HCT116 (cell line): ENCODE measurements at regions not wholly inside any gene's neighbourhood (a gene's known extent, or its start where the extent isn't known, plus 50 kb on each side); places are given as distances from the start of the nearest gene placed in this dataset.

Experiments used
- ATAC-seq: fragments of 200-7000 bp; cut with Tn5 transposase; 2 replicates; pipeline ENCODE4 v1.9.1; 2020; ENCODE audit warnings: mild to moderate bottlenecking, moderate library complexity
- BruUV-seq: library from RNA; stranded (reverse); fragments of 400-500 nt; replicated peaks from 2 replicates; lab custom pipeline; 2021; lab: Mats Ljungman, UMichigan
- CTCF ChIA-PET: fragments of 300-600 bp; sonication (Branson Sonifier 250); formaldehyde crosslinking; loops from one replicate; lab custom pipeline; 2021; ENCODE audit warnings: antibody characterized with exemption; lab: Charles Lee
- POLR2A ChIA-PET: fragments of 300-600, 350-600 bp; sonication (Branson Sonifier 250); formaldehyde crosslinking; loops from one replicate; lab custom pipeline; 2021; ENCODE audit warnings: antibody characterized with exemption; lab: Charles Lee
- RAD21 ChIA-PET, 2 experiments: fragments of 300-600 bp; sonication (Branson Sonifier 250); formaldehyde crosslinking; loops; one replicate each; lab custom pipeline; 2023; ENCODE audit warnings: low total read pairs in 2 of 2; ENCODE audit not compliant: uncharacterized antibody in 2 of 2, unreplicated experiment in 2 of 2, low non-redundant PET in 1 of 2; lab: Charles Lee
- DNase-seq: peaks from one replicate; pipeline ENCODE4 v3.0.0-alpha.2; 2010; ENCODE audit warnings: low read depth, low spot score
- H2AFZ ChIP-seq: fragments of 200-600 bp; shearing (Covaris generic), sonication (generic); 2 replicates; pipeline ENCODE4 v1.6.1; 2017; ENCODE audit warnings: low read depth, mixed run types, mixed read lengths, antibody characterized with exemption, low read length; ENCODE audit not compliant: poor library complexity, severe bottlenecking
- H3K27ac ChIP-seq: 2 replicates; pipeline ENCODE4 v1.5.1; 2012; ENCODE audit warnings: low read depth, low read length
- H3K27me3 ChIP-seq: fragments of 200-600 bp; sonication (generic); 2 replicates; pipeline ENCODE4 v1.6.1; 2016; ENCODE audit warnings: mixed run types, low read length, mixed read lengths; ENCODE audit not compliant: insufficient read depth
- H3K36me3 ChIP-seq, 2 experiments: fragments of 200-500 bp in 1 of 2; fragments of 200-600 bp in 1 of 2; sonication (Bioruptor generic) in 1 of 2; sonication (generic) in 1 of 2; 2 replicates each; pipeline versions ENCODE4 v1.5.1 to v1.6.1; 2014 to 2016; ENCODE audit warnings: low read length in 2 of 2, inconsistent platforms in 1 of 2, mixed read lengths in 1 of 2, mixed run types in 1 of 2; ENCODE audit not compliant: insufficient read depth in 2 of 2, control insufficient read depth in 1 of 2
- H3K4me1 ChIP-seq, 2 experiments: fragments of 200-600 bp in 1 of 2; sonication (generic) in 1 of 2; 2 replicates each; pipeline versions ENCODE4 v1.5.1 to v1.6.1; 2012 to 2017; ENCODE audit warnings: low read length in 2 of 2, inconsistent platforms in 1 of 2, mild to moderate bottlenecking in 1 of 2, mixed read lengths in 1 of 2, mixed run types in 1 of 2, moderate library complexity in 1 of 2; ENCODE audit not compliant: insufficient read depth in 2 of 2, control insufficient read depth in 1 of 2
- H3K4me2 ChIP-seq: fragments of 200-600 bp; sonication (generic); 2 replicates; pipeline ENCODE4 v1.6.1; 2017; ENCODE audit warnings: mixed run types, low read length, mixed read lengths
- H3K4me3 ChIP-seq, 2 experiments: fragments of 200-600 bp in 1 of 2; sonication (generic) in 1 of 2; replicated peaks in 1 of 2; 2 replicates each; pipeline ENCODE4 v1.5.1; 2011 to 2016; ENCODE audit warnings: low read length in 2 of 2, control low read depth in 1 of 2, low read depth in 1 of 2, mild to moderate bottlenecking in 1 of 2, mixed read lengths in 1 of 2, mixed run types in 1 of 2
- H3K79me2 ChIP-seq: fragments of 200-600 bp; sonication (generic); 2 replicates; pipeline ENCODE4 v1.6.1; 2017; ENCODE audit warnings: mild to moderate bottlenecking, mixed run types, low read length, moderate library complexity, mixed read lengths; ENCODE audit not compliant: insufficient read depth
- H3K9ac ChIP-seq: fragments of 200-600 bp; sonication (generic); 2 replicates; pipeline ENCODE4 v1.6.1; 2016; ENCODE audit warnings: low read length, mixed read lengths
- H3K9me2 ChIP-seq: fragments of 200-600 bp; sonication (generic), shearing (Covaris generic); 2 replicates; pipeline ENCODE4 v1.6.1; 2017; ENCODE audit warnings: mixed run types, mild to moderate bottlenecking, moderate library complexity; ENCODE audit not compliant: insufficient read depth
- H3K9me3 ChIP-seq, 2 experiments: fragments of 200-500 bp in 1 of 2; fragments of 200-600 bp in 1 of 2; sonication (Bioruptor generic) in 1 of 2; sonication (generic) in 1 of 2; 2 replicates each; pipeline ENCODE4 v1.6.1; 2014 to 2017; ENCODE audit warnings: low read length in 2 of 2, mixed read lengths in 2 of 2, inconsistent platforms in 1 of 2, low read depth in 1 of 2, mild to moderate bottlenecking in 1 of 2, mixed run types in 1 of 2, moderate library complexity in 1 of 2; ENCODE audit not compliant: control insufficient read depth in 1 of 2, insufficient read depth in 1 of 2
- H4K20me1 ChIP-seq: fragments of 200-600 bp; sonication (generic), shearing (Covaris generic); 2 replicates; pipeline ENCODE4 v1.6.1; 2017; ENCODE audit warnings: mixed run types, mild to moderate bottlenecking, moderate library complexity; ENCODE audit not compliant: insufficient read depth
- JUND ChIP-seq: IDR thresholded peaks from 2 replicates; pipeline ENCODE4 v1.6.1; 2012
- POLR2AphosphoS5 ChIP-seq: IDR thresholded peaks from 2 replicates; pipeline ENCODE4 v1.6.1; 2011; ENCODE audit warnings: mild to moderate bottlenecking, low read depth, low read length, moderate library complexity
- SIN3A ChIP-seq: IDR thresholded peaks from 2 replicates; pipeline ENCODE4 v1.6.1; 2012; ENCODE audit warnings: low read depth
- ZFX ChIP-seq: fragments of 450-650 bp; IDR thresholded peaks from 2 replicates; pipeline ENCODE4 v1.6.1; 2017
- intact Hi-C: fragments of 100-400 bp; cut with micrococcal nuclease; formaldehyde crosslinking; loops from 2 replicates; pipeline ENCODE4 v1.10.0; 2022
- TF ChIP-seq, protein P1 (sequence below): IDR thresholded peaks from 2 replicates; pipeline ENCODE4 v1.6.1; 2011; ENCODE audit warnings: mild to moderate bottlenecking, low read length, moderate library complexity; ENCODE audit not compliant: insufficient replicate concordance; ENCODE audit errors: extremely low read depth
- TF ChIP-seq, protein P2 (sequence below), 3 experiments: fragments of 200-600 bp in 1 of 3; sonication (generic) in 1 of 3; IDR thresholded peaks in 2 of 3; conservative IDR thresholded peaks in 1 of 3; 2 replicates each; pipeline ENCODE4 v1.5.1; 2012 to 2017; ENCODE audit warnings: low read depth in 2 of 3, low read length in 2 of 3, antibody characterized with exemption in 1 of 3, borderline replicate concordance in 1 of 3, control low read depth in 1 of 3, mild to moderate bottlenecking in 1 of 3, mixed read lengths in 1 of 3, mixed run types in 1 of 3, moderate library complexity in 1 of 3; ENCODE audit not compliant: insufficient read depth in 1 of 3
- TF ChIP-seq, protein P3 (sequence below): IDR thresholded peaks from 2 replicates; pipeline ENCODE4 v1.6.1; 2012; ENCODE audit warnings: low read depth

GRCh38 chr1:232432313-232432712, 197.6 kb downstream of the SIPA1L2 start (continued):
- no peak for TF ChIP-seq ZFX
- TF ChIP-seq, all 23 proteins: peak for 0

- no peak for DNase-seq
- H4K20me1 ChIP-seq: no peaks in the 10 kb centered on the region
- H3K4me2 ChIP-seq: no peak overlapping the region
- H3K9me3 ChIP-seq: no peaks in the 10 kb centered on the region
- H3K79me2 ChIP-seq: no peaks in the 10 kb centered on the region
- ChIA-PET RAD21 (no interaction called here), POLR2A (no interaction called here), CTCF (no interaction called here)
- no peak overlapping the region for H2AFZ ChIP-seq
- H3K36me3 ChIP-seq: no peaks in the 10 kb centered on the region
- H3K4me1 ChIP-seq: no peaks in the 10 kb centered on the region
- intact Hi-C loops: no loop called here
- no peak overlapping the region for H3K9ac ChIP-seq
- TF ChIP-seq, protein P1, sequence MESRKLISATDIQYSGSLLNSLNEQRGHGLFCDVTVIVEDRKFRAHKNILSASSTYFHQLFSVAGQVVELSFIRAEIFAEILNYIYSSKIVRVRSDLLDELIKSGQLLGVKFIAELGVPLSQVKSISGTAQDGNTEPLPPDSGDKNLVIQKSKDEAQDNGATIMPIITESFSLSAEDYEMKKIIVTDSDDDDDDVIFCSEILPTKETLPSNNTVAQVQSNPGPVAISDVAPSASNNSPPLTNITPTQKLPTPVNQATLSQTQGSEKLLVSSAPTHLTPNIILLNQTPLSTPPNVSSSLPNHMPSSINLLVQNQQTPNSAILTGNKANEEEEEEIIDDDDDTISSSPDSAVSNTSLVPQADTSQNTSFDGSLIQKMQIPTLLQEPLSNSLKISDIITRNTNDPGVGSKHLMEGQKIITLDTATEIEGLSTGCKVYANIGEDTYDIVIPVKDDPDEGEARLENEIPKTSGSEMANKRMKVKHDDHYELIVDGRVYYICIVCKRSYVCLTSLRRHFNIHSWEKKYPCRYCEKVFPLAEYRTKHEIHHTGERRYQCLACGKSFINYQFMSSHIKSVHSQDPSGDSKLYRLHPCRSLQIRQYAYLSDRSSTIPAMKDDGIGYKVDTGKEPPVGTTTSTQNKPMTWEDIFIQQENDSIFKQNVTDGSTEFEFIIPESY: no peak
- TF ChIP-seq, protein P2, sequence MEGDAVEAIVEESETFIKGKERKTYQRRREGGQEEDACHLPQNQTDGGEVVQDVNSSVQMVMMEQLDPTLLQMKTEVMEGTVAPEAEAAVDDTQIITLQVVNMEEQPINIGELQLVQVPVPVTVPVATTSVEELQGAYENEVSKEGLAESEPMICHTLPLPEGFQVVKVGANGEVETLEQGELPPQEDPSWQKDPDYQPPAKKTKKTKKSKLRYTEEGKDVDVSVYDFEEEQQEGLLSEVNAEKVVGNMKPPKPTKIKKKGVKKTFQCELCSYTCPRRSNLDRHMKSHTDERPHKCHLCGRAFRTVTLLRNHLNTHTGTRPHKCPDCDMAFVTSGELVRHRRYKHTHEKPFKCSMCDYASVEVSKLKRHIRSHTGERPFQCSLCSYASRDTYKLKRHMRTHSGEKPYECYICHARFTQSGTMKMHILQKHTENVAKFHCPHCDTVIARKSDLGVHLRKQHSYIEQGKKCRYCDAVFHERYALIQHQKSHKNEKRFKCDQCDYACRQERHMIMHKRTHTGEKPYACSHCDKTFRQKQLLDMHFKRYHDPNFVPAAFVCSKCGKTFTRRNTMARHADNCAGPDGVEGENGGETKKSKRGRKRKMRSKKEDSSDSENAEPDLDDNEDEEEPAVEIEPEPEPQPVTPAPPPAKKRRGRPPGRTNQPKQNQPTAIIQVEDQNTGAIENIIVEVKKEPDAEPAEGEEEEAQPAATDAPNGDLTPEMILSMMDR (IDR thresholded peaks at IDR 0.05 in 2 of 3, conservative IDR thresholded peaks at IDR 0.05 in 1 of 3; ENCODE audit: borderline replicate concordance in 1 of 3, insufficient read depth in 1 of 3, low read depth in 2 of 3, low read length in 2 of 3): no peak
- TF ChIP-seq, protein P3, sequence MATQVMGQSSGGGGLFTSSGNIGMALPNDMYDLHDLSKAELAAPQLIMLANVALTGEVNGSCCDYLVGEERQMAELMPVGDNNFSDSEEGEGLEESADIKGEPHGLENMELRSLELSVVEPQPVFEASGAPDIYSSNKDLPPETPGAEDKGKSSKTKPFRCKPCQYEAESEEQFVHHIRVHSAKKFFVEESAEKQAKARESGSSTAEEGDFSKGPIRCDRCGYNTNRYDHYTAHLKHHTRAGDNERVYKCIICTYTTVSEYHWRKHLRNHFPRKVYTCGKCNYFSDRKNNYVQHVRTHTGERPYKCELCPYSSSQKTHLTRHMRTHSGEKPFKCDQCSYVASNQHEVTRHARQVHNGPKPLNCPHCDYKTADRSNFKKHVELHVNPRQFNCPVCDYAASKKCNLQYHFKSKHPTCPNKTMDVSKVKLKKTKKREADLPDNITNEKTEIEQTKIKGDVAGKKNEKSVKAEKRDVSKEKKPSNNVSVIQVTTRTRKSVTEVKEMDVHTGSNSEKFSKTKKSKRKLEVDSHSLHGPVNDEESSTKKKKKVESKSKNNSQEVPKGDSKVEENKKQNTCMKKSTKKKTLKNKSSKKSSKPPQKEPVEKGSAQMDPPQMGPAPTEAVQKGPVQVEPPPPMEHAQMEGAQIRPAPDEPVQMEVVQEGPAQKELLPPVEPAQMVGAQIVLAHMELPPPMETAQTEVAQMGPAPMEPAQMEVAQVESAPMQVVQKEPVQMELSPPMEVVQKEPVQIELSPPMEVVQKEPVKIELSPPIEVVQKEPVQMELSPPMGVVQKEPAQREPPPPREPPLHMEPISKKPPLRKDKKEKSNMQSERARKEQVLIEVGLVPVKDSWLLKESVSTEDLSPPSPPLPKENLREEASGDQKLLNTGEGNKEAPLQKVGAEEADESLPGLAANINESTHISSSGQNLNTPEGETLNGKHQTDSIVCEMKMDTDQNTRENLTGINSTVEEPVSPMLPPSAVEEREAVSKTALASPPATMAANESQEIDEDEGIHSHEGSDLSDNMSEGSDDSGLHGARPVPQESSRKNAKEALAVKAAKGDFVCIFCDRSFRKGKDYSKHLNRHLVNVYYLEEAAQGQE: no peak
- TF ChIP-seq POLR2AphosphoS5 (no peak), JUND (no peak), SIN3A (no peak)
- no peak overlapping the region for H3K27ac ChIP-seq
- no peaks in the 10 kb centered on the region for H3K9me2 ChIP-seq
- H3K4me3 ChIP-seq: no peak overlapping the region
- no peaks in the 10 kb centered on the region for H3K27me3 ChIP-seq
- ATAC-seq: no peak
- BruUV-seq: no TSS peak
Measured at GRCh38 chr1:232431748-232432147, 198.2 kb downstream of the SIPA1L2 start.
